RPMI7951 (cell line): ENCODE measurements at regions not wholly inside any gene's neighbourhood (a gene's known extent, or its start where the extent isn't known, plus 50 kb on each side); places are given as distances from the start of the nearest gene placed in this dataset.
"Not testable (repeated sequence)": the region's sequence is repeated elsewhere in the genome, so short reads cannot be mapped to it uniquely, and the experiment has no call there.

ENCODE experiments used
- DNase-seq: peaks from one replicate; pipeline ENCODE4 v3.0.0-alpha.2; 2012; ENCODE audit warnings: low read depth

- no peak for DNase-seq
Measured at GRCh38 chr21:14826630-14827029, 238.2 kb downstream of the NRIP1 start.

- no peak for DNase-seq
Measured at GRCh38 chr21:14825514-14825974, 239.3 kb downstream of the NRIP1 start.

GRCh38 chr21:14824126-14824525 is 240.7 kb downstream of the NRIP1 start:
- DNase-seq = no peak

- DNase-seq = no peak
Measured at GRCh38 chr21:14817311-14817710, 247.5 kb downstream of the NRIP1 start.

- no peak for DNase-seq
Measured at GRCh38 chr21:14814991-14815390, 249.8 kb downstream of the NRIP1 start.

GRCh38 chr21:14814282-14814681 is 250.5 kb downstream of the NRIP1 start:
- no peak for DNase-seq

- not testable (repeated sequence) for DNase-seq
Measured at GRCh38 chr21:14804170-14804569, 258.1 kb upstream of the SAMSN1 start.

- DNase-seq = no peak
Measured at GRCh38 chr21:14797543-14797942, 251.4 kb upstream of the SAMSN1 start.

- no peak for DNase-seq
Measured at GRCh38 chr21:14787312-14787711, 241.2 kb upstream of the SAMSN1 start.

- no peak for DNase-seq
Measured at GRCh38 chr21:14785679-14786078, 239.6 kb upstream of the SAMSN1 start.

GRCh38 chr21:14773777-14774345 is 227.7 kb upstream of the SAMSN1 start:
- DNase-seq = no peak

GRCh38 chr21:14771593-14771992 is 225.5 kb upstream of the SAMSN1 start:
- DNase-seq = no peak

- no peak for DNase-seq
Measured at GRCh38 chr21:14768042-14768441, 221.9 kb upstream of the SAMSN1 start.

- DNase-seq = no peak
Measured at GRCh38 chr21:14767192-14767852, 221.2 kb upstream of the SAMSN1 start.

GRCh38 chr21:14766241-14766640 is 220.1 kb upstream of the SAMSN1 start:
- no peak for DNase-seq

GRCh38 chr21:14763695-14764064 is 217.6 kb upstream of the SAMSN1 start:
- no peak for DNase-seq

GRCh38 chr21:14762734-14763694 is 216.9 kb upstream of the SAMSN1 start:
- DNase-seq = no peak

GRCh38 chr21:14762327-14762726 is 216.2 kb upstream of the SAMSN1 start:
- DNase-seq = no peak

GRCh38 chr21:14759285-14759684 is 213.2 kb upstream of the SAMSN1 start:
- DNase-seq = no peak

GRCh38 chr21:14758849-14759248 is 212.7 kb upstream of the SAMSN1 start:
- no peak for DNase-seq

GRCh38 chr21:14757533-14758327 is 211.6 kb upstream of the SAMSN1 start:
- DNase-seq = no peak

GRCh38 chr21:14755086-14755485 is 209.0 kb upstream of the SAMSN1 start:
- DNase-seq = no peak
